RKO (cell line): ENCODE measurements at regions not wholly inside any gene's neighbourhood (a gene's known extent, or its start where the extent isn't known, plus 50 kb on each side); places are given as distances from the start of the nearest gene placed in this dataset.

ENCODE experiments used
- DNase-seq: peaks from one replicate; pipeline ENCODE4 v3.0.0-alpha.2; 2016; ENCODE audit warnings: low spot score

GRCh38 chr2:47265158-47265557, 88.8 kb upstream of the CALM2 start:
- no peak for DNase-seq

GRCh38 chr2:47264686-47265085, 88.4 kb upstream of the CALM2 start:
- no peak for DNase-seq

- no peak for DNase-seq
Measured at GRCh38 chr2:47264143-47264542, 87.8 kb upstream of the CALM2 start.

GRCh38 chr2:47262657-47263056, 86.3 kb upstream of the CALM2 start:
- DNase-seq = no peak

GRCh38 chr2:47260971-47261370, 84.7 kb upstream of the CALM2 start:
- DNase-seq = no peak

GRCh38 chr2:47259829-47260228, 83.5 kb upstream of the CALM2 start:
- DNase-seq = no peak

- no peak for DNase-seq
Measured at GRCh38 chr2:47257946-47258348, 81.6 kb upstream of the CALM2 start.

GRCh38 chr2:47256416-47257087, 80.2 kb upstream of the CALM2 start:
- DNase-seq = no peak

GRCh38 chr2:47255794-47256193, 79.5 kb upstream of the CALM2 start:
- no peak for DNase-seq

GRCh38 chr2:47254464-47254863, 78.2 kb upstream of the CALM2 start:
- no peak for DNase-seq

GRCh38 chr2:47253447-47253846, 77.1 kb upstream of the CALM2 start:
- no peak for DNase-seq

- DNase-seq = no peak
Measured at GRCh38 chr2:47251404-47251675, 75.0 kb upstream of the CALM2 start.

GRCh38 chr2:47250586-47251403, 74.5 kb upstream of the CALM2 start:
- DNase-seq = no peak

GRCh38 chr2:47249931-47250330, 73.6 kb upstream of the CALM2 start:
- no peak for DNase-seq

GRCh38 chr2:47249157-47249900, 73.0 kb upstream of the CALM2 start:
- no peak for DNase-seq

GRCh38 chr2:47243596-47244323, 67.4 kb upstream of the CALM2 start:
- DNase-seq = no peak

GRCh38 chr2:47241715-47242114, 65.4 kb upstream of the CALM2 start:
- DNase-seq = no peak

GRCh38 chr2:47239119-47239969, 63.0 kb upstream of the CALM2 start:
- DNase-seq = no peak

- no peak for DNase-seq
Measured at GRCh38 chr2:47238638-47239037, 62.3 kb upstream of the CALM2 start.

- no peak for DNase-seq
Measured at GRCh38 chr2:47237375-47238334, 61.3 kb upstream of the CALM2 start.
